ENCODE measurements at regions not wholly inside any gene's neighbourhood (a gene's known extent, or its start where the extent isn't known, plus 50 kb on each side); places are given as distances from the start of the nearest gene placed in this dataset.

GRCh38 chr20:40810332-40811000 is 121.4 kb upstream of the MAFB start:
- H3K27ac ChIP-seq: no peak overlapping the region
- no peaks in the 10 kb centered on the region for H3K27me3 ChIP-seq
- TF ChIP-seq EP300 (IDR thresholded peaks at IDR 0.05): no peak
- TF ChIP-seq POLR2A (IDR thresholded peaks at IDR 0.05): no peak
- TF ChIP-seq CTCF (IDR thresholded peaks at IDR 0.05): no peak
- no peak overlapping the region for H3K4me3 ChIP-seq
- H3K36me3 ChIP-seq: no peaks in the 10 kb centered on the region
- H3K4me1 ChIP-seq: no peaks in the 10 kb centered on the region
- 63 to 75% methylated on average over 5 of the region's 5 CpGs for WGBS, 2 donors
- H3K9me3 ChIP-seq: no peaks in the 10 kb centered on the region
- DNase-seq (ENCODE audit: low spot score in 2 of 2): no peak

- Histone ChIP-seq H3K27ac (no peak overlapping the region), H3K9me3 (no peaks in the 10 kb centered on the region), H3K36me3 (no peaks in the 10 kb centered on the region), H3K4me1 (no peaks in the 10 kb centered on the region), H3K4me3 (no peak overlapping the region), H3K27me3 (no peaks in the 10 kb centered on the region)
- 90 to 91% methylated on average over 4 of the region's 4 CpGs for WGBS, 2 donors
- no peak for TF ChIP-seq EP300 (IDR thresholded peaks at IDR 0.05)
- TF ChIP-seq CTCF (IDR thresholded peaks at IDR 0.05): no peak
- no peak for TF ChIP-seq POLR2A (IDR thresholded peaks at IDR 0.05)
- DNase-seq (ENCODE audit: low spot score in 2 of 2): no peak
Observed at GRCh38 chr20:40811004-40811403, 122.0 kb upstream of the MAFB start.

GRCh38 chr20:40811660-40812414 is 122.8 kb upstream of the MAFB start:
- Histone ChIP-seq H3K36me3 (no peaks in the 10 kb centered on the region), H3K4me1 (no peaks in the 10 kb centered on the region), H3K9me3 (no peaks in the 10 kb centered on the region), H3K27me3 (no peaks in the 10 kb centered on the region), H3K27ac (no peak overlapping the region), H3K4me3 (no peak overlapping the region)
- WGBS, 2 donors: 82 to 85% methylated on average over 8 of the region's 8 CpGs
- DNase-seq (ENCODE audit: low spot score in 2 of 2): no peak
- no peak for TF ChIP-seq EP300 (IDR thresholded peaks at IDR 0.05)
- no peak for TF ChIP-seq POLR2A (IDR thresholded peaks at IDR 0.05)
- no peak for TF ChIP-seq CTCF (IDR thresholded peaks at IDR 0.05)

GRCh38 chr20:40812415-40812925 is 123.4 kb upstream of the MAFB start:
- TF ChIP-seq CTCF (IDR thresholded peaks at IDR 0.05) (no peak), POLR2A (IDR thresholded peaks at IDR 0.05) (no peak), EP300 (IDR thresholded peaks at IDR 0.05) (no peak)

GRCh38 chr20:40813029-40813431 is 124.0 kb upstream of the MAFB start:
- Histone ChIP-seq H3K27me3 (no peaks in the 10 kb centered on the region), H3K4me1 (no peaks in the 10 kb centered on the region), H3K4me3 (no peak overlapping the region), H3K36me3 (no peaks in the 10 kb centered on the region), H3K9me3 (no peaks in the 10 kb centered on the region), H3K27ac (no peak overlapping the region)
- TF ChIP-seq CTCF (IDR thresholded peaks at IDR 0.05): no peak
- TF ChIP-seq EP300 (IDR thresholded peaks at IDR 0.05): no peak
- no peak for TF ChIP-seq POLR2A (IDR thresholded peaks at IDR 0.05)
- DNase-seq (ENCODE audit: low spot score in 2 of 2): no peak
- 80 to 91% methylated on average over 5 of the region's 5 CpGs for WGBS, 2 donors

More at GRCh38 chr20:40812415-40812925, 123.4 kb upstream of the MAFB start:
- no peak overlapping the region for H3K4me3 ChIP-seq
- no peak for DNase-seq (ENCODE audit: low spot score in 2 of 2)
- no peaks in the 10 kb centered on the region for H3K9me3 ChIP-seq
- H3K4me1 ChIP-seq: no peaks in the 10 kb centered on the region
- no peaks in the 10 kb centered on the region for H3K27me3 ChIP-seq
- H3K27ac ChIP-seq: no peak overlapping the region
- H3K36me3 ChIP-seq: no peaks in the 10 kb centered on the region
- 70 to 74% methylated on average over 7 of the region's 7 CpGs for WGBS, 2 donors
